Ishikawa (cell line): ENCODE measurements at regions not wholly inside any gene's neighbourhood (a gene's known extent, or its start where the extent isn't known, plus 50 kb on each side); places are given as distances from the start of the nearest gene placed in this dataset.

Experiments used
- CEBPB ChIP-seq: IDR thresholded peaks from 2 replicates; pipeline ENCODE4 v1.6.1; 2012
- CREB1 ChIP-seq: IDR thresholded peaks from 2 replicates; pipeline ENCODE4 v1.6.1; 2012; ENCODE audit warnings: low read depth
- EGR1 ChIP-seq: IDR thresholded peaks from 2 replicates; pipeline ENCODE4 v1.6.1; 2012
- EP300 ChIP-seq: IDR thresholded peaks from 2 replicates; pipeline ENCODE4 v1.6.1; 2012; ENCODE audit warnings: borderline replicate concordance
- FOXM1 ChIP-seq: IDR thresholded peaks from 2 replicates; pipeline ENCODE4 v1.6.1; 2012; ENCODE audit warnings: low read depth, borderline replicate concordance
- MAX ChIP-seq: IDR thresholded peaks from 2 replicates; pipeline ENCODE4 v1.6.1; 2012
- NFIC ChIP-seq: IDR thresholded peaks from 2 replicates; pipeline ENCODE4 v1.6.1; 2012
- RAD21 ChIP-seq: IDR thresholded peaks from 2 replicates; pipeline ENCODE4 v1.6.1; 2012; ENCODE audit warnings: low read depth
- REST ChIP-seq: IDR thresholded peaks from 2 replicates; pipeline ENCODE4 v1.6.1; 2012; ENCODE audit warnings: low read depth, mild to moderate bottlenecking
- TAF1 ChIP-seq: IDR thresholded peaks from 2 replicates; pipeline ENCODE4 v1.6.1; 2012; ENCODE audit warnings: low read depth, mild to moderate bottlenecking
- TCF12 ChIP-seq: IDR thresholded peaks from 2 replicates; pipeline ENCODE4 v1.6.1; 2012; ENCODE audit warnings: low read depth
- TEAD4 ChIP-seq: IDR thresholded peaks from 2 replicates; pipeline ENCODE4 v1.6.1; 2012
- USF1 ChIP-seq: IDR thresholded peaks from 2 replicates; pipeline ENCODE4 v1.6.1; 2012
- YY1 ChIP-seq: IDR thresholded peaks from 2 replicates; pipeline ENCODE4 v1.6.1; 2012; ENCODE audit warnings: low read depth
- ZBTB7A ChIP-seq: IDR thresholded peaks from 2 replicates; pipeline ENCODE4 v1.6.1; 2012; ENCODE audit warnings: low read depth

- TF ChIP-seq REST = no peak
- no peak for TF ChIP-seq TEAD4
- TF ChIP-seq NFIC = no peak
- no peak for TF ChIP-seq EP300
- TF ChIP-seq MAX = no peak
- no peak for TF ChIP-seq EGR1
- TF ChIP-seq RAD21 = no peak
- TF ChIP-seq TAF1 = no peak
- TF ChIP-seq CREB1 = no peak
- TF ChIP-seq FOXM1 = no peak
- TF ChIP-seq CEBPB = no peak
- TF ChIP-seq ZBTB7A = no peak
- no peak for TF ChIP-seq USF1
These were observed 189.4 kb downstream of the TJP1 start for GRCh38 chr15:29632671-29633406.

- TF ChIP-seq TCF12 = no peak
- no peak for TF ChIP-seq USF1
- TF ChIP-seq EP300 = no peak
These were observed 190.9 kb downstream of the TJP1 start for GRCh38 chr15:29631076-29632070.

GRCh38 chr15:29624271-29624670 is 198.0 kb downstream of the TJP1 start:
- TF ChIP-seq ZBTB7A (no peak), REST (no peak), TEAD4 (no peak), CEBPB (no peak), TCF12 (no peak), EGR1 (no peak), TAF1 (no peak), FOXM1 (no peak), USF1 (no peak), EP300 (no peak), MAX (no peak), YY1 (no peak), CREB1 (no peak), RAD21 (no peak), NFIC (no peak)

GRCh38 chr15:29623116-29623639 is 199.1 kb downstream of the TJP1 start:
- TF ChIP-seq TCF12 (no peak), TEAD4 (no peak), RAD21 (no peak), CREB1 (no peak), MAX (no peak), USF1 (no peak), TAF1 (no peak)
